Vagina (tissue), 2 donors: ENCODE measurements at regions not wholly inside any gene's neighbourhood (a gene's known extent, or its start where the extent isn't known, plus 50 kb on each side); places are given as distances from the start of the nearest gene placed in this dataset.
"Not testable (repeated sequence)": the region's sequence is repeated elsewhere in the genome, so short reads cannot be mapped to it uniquely, and the experiment has no call there.

Source experiments
- DNase-seq, 2 donors: peaks; one replicate each; pipeline ENCODE4 v3.0.0-alpha.2; 2017; ENCODE audit errors: extremely low spot score in 2 of 2
- H3K27ac ChIP-seq: fragments of 200-600 bp; sonication (generic); one replicate; pipeline ENCODE4 v1.5.1; 2019
- H3K27me3 ChIP-seq: fragments of 200-600 bp; sonication (generic); one replicate; pipeline ENCODE4 v1.5.1; 2019
- H3K36me3 ChIP-seq, 2 donors: fragments of 200-600 bp; sonication (generic); one replicate each; pipeline ENCODE4 v1.5.1; 2017 to 2019
- H3K4me1 ChIP-seq: fragments of 200-600 bp; sonication (generic); one replicate; pipeline ENCODE4 v1.5.1; 2019
- H3K4me3 ChIP-seq, 2 donors: fragments of 200-600 bp; sonication (generic); 1 replicate in 1 of 2; 2 replicates in 1 of 2; pipeline ENCODE4 v1.5.1; 2016 to 2019
- H3K9me3 ChIP-seq: fragments of 200-600 bp; sonication (generic); one replicate; pipeline ENCODE4 v1.5.1; 2019
- intact Hi-C: fragments of 100-400 bp; cut with DNase I; formaldehyde crosslinking; loops from one replicate; pipeline ENCODE4 v1.15.1; 2023

DNA sequence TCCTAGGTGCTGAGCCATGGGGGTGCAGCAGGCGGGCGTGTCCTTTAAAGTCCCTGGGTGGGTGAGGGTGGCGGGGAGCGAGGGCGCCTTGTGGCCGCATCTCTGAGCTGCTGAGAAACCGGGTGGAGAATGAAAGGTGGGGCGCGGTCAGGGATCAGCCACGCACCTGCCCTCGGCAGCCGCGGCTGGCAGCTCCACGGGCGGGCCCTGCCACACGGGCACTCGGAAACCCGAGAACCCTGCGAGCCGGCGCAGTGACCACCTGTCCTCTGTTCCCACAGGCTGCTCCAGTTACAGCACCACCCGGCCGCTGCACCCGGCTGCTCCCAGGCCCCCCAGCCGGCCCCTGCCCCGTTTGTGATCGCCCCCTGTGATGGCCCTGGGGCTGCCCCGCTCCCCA, 4400.5 kb upstream of the TPTE start:
- not testable (repeated sequence) for H3K4me3 ChIP-seq, DNase-seq, H3K27ac ChIP-seq

DNA sequence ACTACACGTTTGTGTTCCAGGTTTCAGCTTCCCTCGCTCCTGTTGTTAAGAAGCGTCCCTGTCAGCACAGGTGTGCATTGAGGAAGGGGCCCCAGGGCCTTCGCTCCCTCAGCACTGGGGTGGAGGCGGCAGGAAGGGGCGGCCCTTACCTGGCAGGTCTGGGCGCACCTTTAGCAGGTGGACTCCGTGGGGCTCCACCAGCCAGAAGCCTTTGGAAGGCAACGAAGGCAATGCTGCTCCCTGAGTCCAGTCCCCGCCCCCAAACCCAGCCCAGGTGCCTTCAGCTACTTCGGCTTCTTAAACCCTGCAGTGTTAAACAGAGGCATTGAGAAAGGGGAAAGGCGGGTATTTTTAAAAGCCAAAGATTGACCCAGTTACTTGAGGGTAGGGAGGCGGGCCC, 4398.8 kb upstream of the TPTE start:
- H3K36me3 ChIP-seq, H3K27ac ChIP-seq, H3K9me3 ChIP-seq, H3K4me3 ChIP-seq, intact Hi-C loops, H3K27me3 ChIP-seq, DNase-seq, H3K4me1 ChIP-seq: not testable (repeated sequence)

More for the DNA sequence above, 4400.5 kb upstream of the TPTE start:
- H3K36me3 ChIP-seq, H3K4me1 ChIP-seq, H3K27me3 ChIP-seq, H3K9me3 ChIP-seq, intact Hi-C loops: not testable (repeated sequence)

DNA sequence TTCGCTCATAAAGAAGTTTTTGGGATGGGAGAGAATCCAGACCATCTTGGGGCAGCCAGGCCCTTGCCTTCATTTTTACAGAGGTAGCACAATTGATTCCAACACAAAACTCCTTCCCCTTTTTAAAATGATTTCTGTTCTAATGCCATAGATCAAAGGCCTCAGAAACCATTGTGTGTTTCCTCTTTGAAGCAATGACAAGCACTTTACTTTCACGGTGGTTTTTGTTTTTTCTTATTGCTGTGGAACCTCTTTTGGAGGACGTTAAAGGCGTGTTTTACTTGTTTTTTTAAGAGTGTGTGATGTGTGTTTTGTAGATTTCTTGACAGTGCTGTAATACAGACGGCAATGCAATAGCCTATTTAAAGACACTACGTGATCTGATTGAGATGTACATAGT, 4398.2 kb upstream of the TPTE start:
- H3K27ac ChIP-seq, DNase-seq, H3K27me3 ChIP-seq, H3K36me3 ChIP-seq, H3K4me1 ChIP-seq, H3K4me3 ChIP-seq, H3K9me3 ChIP-seq, intact Hi-C loops: not testable (repeated sequence)

DNA sequence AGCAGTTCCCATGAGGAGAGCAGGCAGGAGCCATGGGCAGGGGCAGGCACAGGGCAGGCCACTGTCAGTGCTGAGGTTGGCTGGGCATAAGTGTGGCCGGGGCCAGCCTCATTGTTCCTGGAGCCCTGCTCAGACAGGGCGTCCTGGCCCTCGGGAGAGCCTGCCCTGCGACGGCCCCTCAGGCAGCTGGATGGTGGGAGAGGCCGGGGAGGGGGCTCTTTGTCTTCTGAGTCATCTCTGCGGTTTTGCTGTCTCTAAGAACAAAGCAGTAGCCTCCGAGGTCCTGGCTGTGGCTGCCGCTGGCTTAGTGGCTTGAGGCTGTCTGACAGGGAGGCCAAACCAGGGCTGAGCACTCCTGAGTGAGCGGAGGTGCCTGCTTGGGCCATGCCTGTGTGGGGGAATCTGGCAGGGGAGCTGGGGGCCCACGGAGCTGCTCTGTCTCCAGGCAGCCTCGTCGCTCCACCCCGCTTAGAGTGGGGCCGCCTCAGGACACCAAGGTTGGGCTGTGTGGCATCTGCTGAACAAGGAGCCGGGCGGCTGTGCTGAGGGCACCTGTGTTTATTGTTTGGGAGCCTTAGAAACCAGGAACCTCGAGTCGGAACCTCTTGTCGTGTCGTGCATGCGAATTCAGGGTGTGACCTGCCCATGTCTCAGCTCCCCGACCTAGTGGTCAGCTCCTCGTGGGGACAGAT, 4395.7 kb upstream of the TPTE start:
- peak; percentile 0 to 29 for DNase-seq

DNA sequence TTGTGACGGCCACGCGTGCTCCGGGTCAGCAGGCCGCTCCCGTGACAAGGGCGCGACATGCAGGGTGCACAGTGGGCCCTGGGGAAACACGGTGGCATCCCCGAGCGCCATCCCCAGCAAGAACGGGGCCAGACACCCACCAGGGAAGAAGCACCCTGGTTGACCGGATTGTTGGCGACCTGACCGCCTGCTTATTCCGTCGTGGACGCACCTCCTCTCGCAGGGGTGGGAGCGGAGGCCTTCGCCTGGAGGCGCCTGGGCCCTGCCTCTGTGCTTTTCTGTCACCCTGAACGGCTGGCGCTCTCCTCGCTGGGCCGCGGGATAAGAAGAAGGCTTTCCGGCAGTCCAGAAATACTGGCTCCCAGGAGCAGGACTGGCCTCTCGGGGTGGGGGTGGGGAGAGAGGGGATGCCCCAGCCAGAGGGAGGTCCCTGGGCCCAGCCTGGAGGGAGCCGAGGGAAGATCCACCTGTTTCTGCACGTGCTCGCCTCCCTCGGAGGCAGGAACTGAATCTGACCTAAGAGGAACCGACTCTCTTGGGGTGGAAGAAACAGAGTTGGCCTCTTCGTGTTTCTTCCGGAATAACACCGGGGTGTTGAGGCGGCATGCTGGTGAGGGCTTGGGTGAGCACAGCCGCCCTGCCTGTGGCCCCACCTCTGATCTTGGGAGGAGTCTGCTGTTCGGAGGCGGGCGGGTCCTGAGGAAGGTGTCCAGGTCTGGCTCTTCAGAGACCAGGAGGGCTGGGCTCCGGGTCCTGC, 4394.2 kb upstream of the TPTE start:
- intact Hi-C loops, H3K27ac ChIP-seq, H3K9me3 ChIP-seq, H3K36me3 ChIP-seq, H3K27me3 ChIP-seq, H3K4me1 ChIP-seq, H3K4me3 ChIP-seq: not testable (repeated sequence)
- DNase-seq: peak; percentile 0 to 52

More for the DNA sequence above, 4395.7 kb upstream of the TPTE start:
- H3K27ac ChIP-seq, H3K4me3 ChIP-seq, H3K9me3 ChIP-seq, H3K36me3 ChIP-seq, H3K4me1 ChIP-seq, intact Hi-C loops, H3K27me3 ChIP-seq: not testable (repeated sequence)

DNA sequence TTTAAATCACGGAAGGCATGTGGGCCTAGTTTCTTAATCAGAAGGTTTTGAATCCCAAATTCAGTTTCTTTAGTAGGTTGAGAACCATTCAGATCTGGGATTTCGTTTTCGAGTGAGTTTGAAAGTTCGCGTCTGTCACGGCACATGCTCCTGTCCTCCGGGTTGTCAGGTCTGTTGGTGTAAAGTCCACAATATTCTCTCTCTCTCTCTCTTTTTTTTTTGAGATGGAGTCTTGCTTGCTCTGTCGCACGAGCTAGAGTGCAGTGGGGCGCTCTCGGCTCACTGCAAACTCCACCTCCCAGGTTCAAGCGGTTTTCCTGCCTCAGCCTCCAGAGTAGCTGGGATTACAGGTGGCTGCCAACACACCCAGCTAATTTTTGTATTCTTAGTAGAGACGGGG, 4390.6 kb upstream of the TPTE start:
- H3K9me3 ChIP-seq, H3K36me3 ChIP-seq, intact Hi-C loops, DNase-seq, H3K4me3 ChIP-seq, H3K4me1 ChIP-seq, H3K27ac ChIP-seq, H3K27me3 ChIP-seq: not testable (repeated sequence)

DNA sequence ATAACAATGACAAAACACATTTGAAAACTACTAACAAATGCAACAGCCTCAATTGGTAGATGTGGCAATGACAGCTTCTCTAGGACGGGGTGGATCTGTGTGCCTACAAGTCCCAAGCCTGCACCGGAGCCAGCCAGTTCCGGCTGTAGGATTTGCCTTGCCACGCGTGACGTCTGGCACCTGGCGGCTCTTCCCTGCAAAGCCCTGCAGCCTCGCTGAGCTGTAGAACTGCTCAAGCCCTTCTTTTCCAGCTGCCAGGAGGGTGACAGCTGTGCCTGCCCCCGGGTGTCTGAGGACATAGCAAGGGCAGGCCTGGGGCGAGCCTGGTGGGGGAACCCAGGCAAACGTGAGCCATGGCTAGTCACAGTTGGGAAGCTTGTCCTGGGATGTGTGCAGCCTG, 4388.0 kb upstream of the TPTE start:
- DNase-seq, H3K4me3 ChIP-seq, intact Hi-C loops, H3K9me3 ChIP-seq, H3K36me3 ChIP-seq, H3K27me3 ChIP-seq, H3K4me1 ChIP-seq, H3K27ac ChIP-seq: not testable (repeated sequence)

DNA sequence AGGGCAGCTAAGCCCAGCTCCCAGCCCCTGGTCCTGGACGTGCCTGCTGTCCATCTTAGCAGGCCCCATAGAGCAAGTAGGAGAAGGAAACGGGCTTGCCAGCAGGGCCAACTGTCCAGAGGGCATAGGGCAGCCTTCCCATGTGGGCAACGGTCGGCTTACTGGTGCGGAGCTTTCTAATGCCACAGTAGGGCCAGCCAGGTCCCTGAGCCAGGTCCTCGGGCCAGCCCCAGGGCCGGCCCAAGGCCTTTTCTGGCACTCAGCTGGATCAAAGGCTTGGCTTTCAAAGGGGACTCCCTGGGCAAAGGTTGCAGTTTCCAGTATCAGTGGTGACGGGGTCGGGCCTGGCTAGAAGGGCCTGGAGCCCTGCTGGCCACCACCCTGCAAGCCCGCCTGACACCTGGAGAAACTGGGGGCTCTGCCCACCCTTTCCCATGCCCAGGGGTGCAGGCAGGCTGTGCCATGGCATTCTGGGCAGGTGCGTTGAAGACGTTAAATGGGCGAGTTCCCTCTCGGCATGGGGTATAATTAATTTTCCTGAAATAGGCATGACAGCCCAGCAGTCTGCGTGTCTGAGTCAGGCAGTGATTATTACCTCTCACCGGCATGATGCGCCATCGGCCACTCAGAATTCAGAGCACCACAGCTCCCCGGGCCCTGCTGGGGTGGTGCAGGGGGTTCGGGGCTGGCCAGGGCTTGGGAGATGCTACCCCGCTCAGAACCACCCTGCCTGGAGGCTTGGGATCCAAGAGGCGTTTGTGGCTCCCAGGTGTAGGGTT, 4387.3 kb upstream of the TPTE start:
- H3K36me3 ChIP-seq, H3K27me3 ChIP-seq: not testable (repeated sequence)

DNA sequence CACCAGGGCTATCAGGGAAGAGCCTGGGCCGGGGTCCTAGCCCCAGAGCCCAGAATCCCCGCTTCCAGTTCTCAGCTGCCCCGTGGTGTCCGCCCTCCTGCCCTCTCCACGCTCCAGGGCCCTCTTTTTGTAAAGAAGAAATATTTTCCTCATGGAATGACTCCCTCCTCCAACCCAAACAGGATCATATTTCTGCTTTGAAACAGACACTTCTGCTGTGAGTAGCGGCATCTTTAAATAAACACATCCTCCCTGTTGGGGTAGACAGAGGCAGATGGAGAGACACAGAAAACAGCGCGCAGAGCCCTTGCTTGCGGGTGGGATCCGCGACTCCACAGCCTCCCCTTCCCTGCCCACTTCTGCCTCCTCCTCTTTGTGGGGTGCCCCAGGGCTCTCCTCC, 4384.7 kb upstream of the TPTE start:
- H3K9me3 ChIP-seq, H3K27me3 ChIP-seq, H3K36me3 ChIP-seq, intact Hi-C loops, DNase-seq, H3K4me1 ChIP-seq, H3K4me3 ChIP-seq, H3K27ac ChIP-seq: not testable (repeated sequence)

More for the DNA sequence above, 4387.3 kb upstream of the TPTE start:
- intact Hi-C loops, H3K4me1 ChIP-seq, H3K9me3 ChIP-seq, H3K27ac ChIP-seq, H3K4me3 ChIP-seq, DNase-seq: not testable (repeated sequence)

DNA sequence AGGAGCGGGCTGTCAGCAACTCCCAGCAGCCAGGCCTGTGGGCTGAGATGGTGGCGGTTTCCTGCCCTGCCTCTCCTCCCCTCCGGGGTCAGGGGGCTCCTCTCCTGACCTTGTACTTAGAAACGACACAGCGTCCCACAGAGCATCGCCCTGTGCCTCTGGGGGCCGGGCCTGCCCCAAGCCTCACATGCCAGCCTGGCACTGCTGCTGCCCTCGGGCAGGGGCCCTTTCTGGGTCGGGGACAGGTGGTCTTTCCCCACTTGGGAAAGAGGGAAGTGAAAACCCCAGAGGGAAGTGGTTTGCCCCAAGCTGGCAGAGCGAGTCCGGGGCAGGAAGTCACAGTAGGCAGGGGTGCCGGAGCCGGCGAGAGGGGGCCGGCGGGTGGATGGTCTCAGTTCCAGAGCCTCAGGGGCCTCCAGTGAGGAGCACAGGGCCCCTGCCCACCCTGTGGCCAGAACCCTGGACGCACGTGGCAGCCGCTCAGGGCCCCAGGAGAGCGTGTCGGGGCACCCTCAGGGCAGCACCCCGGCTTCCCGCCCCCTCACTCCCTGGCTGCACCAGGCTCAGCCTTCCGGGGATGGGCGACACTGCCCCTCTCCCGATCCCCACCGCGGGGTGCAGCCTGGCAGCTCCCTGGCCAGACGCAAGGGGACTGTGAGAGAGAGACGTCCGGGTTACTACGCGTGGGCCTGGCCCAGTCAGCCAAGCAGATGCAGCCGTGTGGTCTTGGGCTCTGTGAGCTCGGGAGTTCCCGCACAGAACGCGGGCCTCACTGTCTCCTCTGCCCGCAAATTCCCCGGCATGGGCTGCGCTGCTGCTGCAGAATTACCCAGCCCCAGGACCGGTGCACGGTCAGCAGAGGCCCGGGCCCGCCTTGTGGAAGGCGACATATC, 4382.9 kb upstream of the TPTE start:
- H3K36me3 ChIP-seq, H3K9me3 ChIP-seq, H3K27ac ChIP-seq, H3K4me3 ChIP-seq, DNase-seq, H3K27me3 ChIP-seq, H3K4me1 ChIP-seq, intact Hi-C loops: not testable (repeated sequence)

DNA sequence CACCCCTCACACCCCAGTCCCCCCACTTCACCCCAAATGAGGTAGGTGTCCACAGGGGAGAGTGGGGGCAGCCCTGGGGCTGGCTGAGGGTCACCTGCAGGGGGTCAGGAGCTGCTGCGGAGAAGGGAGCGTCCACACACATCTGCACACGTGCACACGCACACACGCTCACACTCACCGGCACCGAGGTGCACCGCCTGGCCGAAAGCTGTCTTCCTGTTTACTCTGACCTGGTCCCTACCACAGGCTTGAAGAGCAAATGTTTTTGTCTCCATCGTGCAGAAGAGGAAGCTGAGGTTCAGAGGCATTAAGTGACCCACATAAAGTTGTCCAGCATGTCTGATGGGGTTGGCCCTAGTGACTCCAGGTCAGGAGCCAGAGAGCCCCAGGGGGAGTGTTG, 4382.1 kb upstream of the TPTE start:
- DNase-seq, H3K27ac ChIP-seq, H3K4me1 ChIP-seq, H3K4me3 ChIP-seq, H3K27me3 ChIP-seq, intact Hi-C loops, H3K36me3 ChIP-seq, H3K9me3 ChIP-seq: not testable (repeated sequence)

DNA sequence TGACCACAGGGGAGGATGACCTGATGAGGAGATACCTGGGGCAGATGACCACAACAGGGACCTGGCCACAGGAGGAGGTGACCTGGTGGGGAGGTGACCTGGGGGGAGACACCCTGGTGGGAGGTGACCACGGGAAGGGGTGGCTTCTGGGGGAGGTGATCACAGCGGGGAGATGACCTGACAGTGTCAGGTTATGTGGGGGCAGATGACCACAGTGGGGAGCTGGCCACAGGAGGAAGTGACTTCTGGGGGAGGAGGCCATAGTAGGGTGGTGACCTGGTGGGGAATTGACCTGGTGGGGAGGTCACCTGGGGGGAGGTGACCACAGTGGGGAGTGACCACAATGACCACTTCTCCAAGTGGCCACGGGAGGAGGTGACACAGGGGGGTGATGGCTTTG, 4381.5 kb upstream of the TPTE start:
- H3K9me3 ChIP-seq, H3K4me1 ChIP-seq, H3K27ac ChIP-seq, H3K4me3 ChIP-seq, DNase-seq, H3K27me3 ChIP-seq, H3K36me3 ChIP-seq, intact Hi-C loops: not testable (repeated sequence)
